ENCODE measurements at regions not wholly inside any gene's neighbourhood (a gene's known extent, or its start where the extent isn't known, plus 50 kb on each side); places are given as distances from the start of the nearest gene placed in this dataset.

DNA sequence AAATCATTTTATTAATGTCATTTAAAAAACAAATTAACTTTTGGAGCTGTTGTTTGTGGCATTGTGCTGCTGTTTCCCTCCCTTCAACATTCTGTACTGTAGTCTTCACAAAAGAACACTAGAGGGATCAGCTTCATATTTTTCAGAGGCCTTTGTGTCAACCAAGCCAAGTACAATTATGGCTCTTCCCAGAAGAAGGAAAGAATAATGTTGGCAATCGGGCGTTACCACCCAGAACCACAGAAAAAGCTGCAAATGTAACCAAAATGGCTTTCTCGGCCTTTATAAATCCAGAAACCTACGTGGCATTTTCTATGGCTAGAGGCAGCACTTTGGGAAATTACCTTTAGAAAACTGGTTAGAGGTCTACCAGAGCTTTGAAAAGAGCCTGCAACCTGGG is 98.8 kb upstream of the COL1A2 start:
- no peak for TF ChIP-seq POLR2AphosphoS5 (IDR thresholded peaks at IDR 0.05; ENCODE audit: borderline replicate concordance, low read depth, low read length)
- TF ChIP-seq EZH2 (IDR thresholded peaks at IDR 0.05): no peak

All from SK-N-MC (cell line).